Astrocyte (in vitro differentiated cells and primary cell): ENCODE measurements at regions not wholly inside any gene's neighbourhood (a gene's known extent, or its start where the extent isn't known, plus 50 kb on each side); places are given as distances from the start of the nearest gene placed in this dataset.

Source experiments
- DNase-seq: peaks from one replicate; pipeline ENCODE4 v3.0.0-alpha.2; 2010; ENCODE audit warnings: low read depth
- FAIRE-seq: peaks from 2 replicates; lab custom pipeline; 2011; peaks lifted over from hg19 to GRCh38; lab: Jason Lieb, UNC
- H2AFZ ChIP-seq: 2 replicates; pipeline ENCODE4 v1.6.0; 2012; ENCODE audit warnings: low read depth, low read length, inconsistent platforms
- H3K27ac ChIP-seq: 2 replicates; pipeline ENCODE4 v1.5.1; 2011; ENCODE audit warnings: low read depth, low read length, inconsistent platforms
- H3K27me3 ChIP-seq: 2 replicates; pipeline ENCODE4 v1.6.0; 2011; ENCODE audit warnings: low read length, inconsistent platforms; ENCODE audit not compliant: insufficient read depth
- H3K36me3 ChIP-seq: 2 replicates; pipeline ENCODE4 v1.5.1; 2011; ENCODE audit warnings: low read length, inconsistent platforms; ENCODE audit not compliant: insufficient read depth
- H3K4me1 ChIP-seq: 2 replicates; pipeline ENCODE4 v1.5.1; 2011; ENCODE audit warnings: low read length, inconsistent platforms; ENCODE audit not compliant: insufficient read depth
- H3K4me2 ChIP-seq: 2 replicates; pipeline ENCODE4 v1.6.0; 2012; ENCODE audit warnings: low read length, inconsistent platforms
- H3K4me3 ChIP-seq: 2 replicates; pipeline ENCODE4 v1.5.1; 2011; ENCODE audit warnings: low read depth, mild to moderate bottlenecking, low read length, inconsistent platforms; ENCODE audit not compliant: insufficient read depth
- H3K79me2 ChIP-seq: 2 replicates; pipeline ENCODE4 v1.6.0; 2012; ENCODE audit warnings: mild to moderate bottlenecking, low read length, inconsistent platforms; ENCODE audit not compliant: insufficient read depth
- H3K9ac ChIP-seq: 2 replicates; pipeline ENCODE4 v1.6.0; 2012; ENCODE audit warnings: mild to moderate bottlenecking, low read length, inconsistent platforms
- H3K9me3 ChIP-seq: 2 replicates; pipeline ENCODE4 v1.5.1; 2012; ENCODE audit warnings: low read depth, mild to moderate bottlenecking, low read length, inconsistent platforms; ENCODE audit not compliant: insufficient read depth
- H4K20me1 ChIP-seq: 2 replicates; pipeline ENCODE4 v1.6.0; 2012; ENCODE audit warnings: low read length, inconsistent platforms; ENCODE audit not compliant: insufficient read depth
- H3K27ac Mint-ChIP-seq: one replicate; pipeline ENCODE4 v1.8.0; 2021; ENCODE audit warnings: mild to moderate bottlenecking, mixed read lengths; ENCODE audit not compliant: unreplicated experiment
- H3K27me3 Mint-ChIP-seq: one replicate; pipeline ENCODE4 v1.8.0; 2021; ENCODE audit warnings: low read depth, mixed read lengths; ENCODE audit not compliant: unreplicated experiment
- H3K36me3 Mint-ChIP-seq: one replicate; pipeline ENCODE4 v1.8.0; 2021; ENCODE audit warnings: low read depth, mixed read lengths; ENCODE audit not compliant: unreplicated experiment
- H3K4me1 Mint-ChIP-seq: one replicate; pipeline ENCODE4 v1.8.0; 2021; ENCODE audit warnings: low read depth, mixed read lengths; ENCODE audit not compliant: unreplicated experiment
- H3K4me3 Mint-ChIP-seq: one replicate; pipeline ENCODE4 v1.8.0; 2021; ENCODE audit warnings: mild to moderate bottlenecking, moderate library complexity, mixed read lengths; ENCODE audit not compliant: unreplicated experiment
- H3K9me3 Mint-ChIP-seq: one replicate; pipeline ENCODE4 v1.8.0; 2021; ENCODE audit warnings: mild to moderate bottlenecking, mixed read lengths; ENCODE audit not compliant: unreplicated experiment
- CTCF ChIP-seq: IDR thresholded peaks from 2 replicates; pipeline ENCODE4 v1.5.1; 2011; ENCODE audit warnings: low read depth, mild to moderate bottlenecking, inconsistent platforms, low read length, moderate library complexity; ENCODE audit not compliant: insufficient read depth
- EZH2 ChIP-seq: IDR thresholded peaks from 2 replicates; pipeline ENCODE4 v1.6.1; 2012; ENCODE audit warnings: mild to moderate bottlenecking, low read length, inconsistent platforms; ENCODE audit not compliant: insufficient read depth

- DNase-seq (peak; percentile 62), FAIRE-seq (no peak)
- H3K9ac ChIP-seq = no peak overlapping the region
- Mint-ChIP-seq H3K4me1 (peaks cover 30% of the 10 kb centered on the region), H3K36me3 (peaks cover 2% of the 10 kb centered on the region), H3K4me3 (no peak overlapping the region), H3K27ac (no peak overlapping the region), H3K27me3 (peaks cover 2% of the 10 kb centered on the region), H3K9me3 (peaks cover 9% of the 10 kb centered on the region)
- H3K27ac ChIP-seq = no peak overlapping the region
- H3K36me3 ChIP-seq = no peaks in the 10 kb centered on the region
- H3K27me3 ChIP-seq = no peaks in the 10 kb centered on the region
- no peaks in the 10 kb centered on the region for H3K9me3 ChIP-seq
- no peaks in the 10 kb centered on the region for H4K20me1 ChIP-seq
- H2AFZ ChIP-seq = no peak overlapping the region
- peaks cover 17% of the 10 kb centered on the region for H3K4me1 ChIP-seq
- no peaks in the 10 kb centered on the region for H3K79me2 ChIP-seq
- H3K4me2 ChIP-seq = peak overlapping the region; percentile 15
- no peak overlapping the region for H3K4me3 ChIP-seq
- TF ChIP-seq EZH2 = no peak
- TF ChIP-seq CTCF = no peak
Measured at GRCh38 chr1:172893146-172893841, 157.4 kb downstream of the TNFSF18 start.

GRCh38 chr1:172894349-172895049, 156.2 kb downstream of the TNFSF18 start:
- no peaks in the 10 kb centered on the region for H3K36me3 ChIP-seq
- peaks cover 4% of the 10 kb centered on the region for H3K9me3 Mint-ChIP-seq
- peaks cover 26% of the 10 kb centered on the region for H3K4me1 ChIP-seq
- no peaks in the 10 kb centered on the region for H4K20me1 ChIP-seq
- H3K27me3 ChIP-seq = no peaks in the 10 kb centered on the region
- no peak for TF ChIP-seq CTCF
- no peak for TF ChIP-seq EZH2
- no peak overlapping the region for H3K4me3 Mint-ChIP-seq
- H3K4me3 ChIP-seq = no peak overlapping the region
- peaks cover 2% of the 10 kb centered on the region for H3K36me3 Mint-ChIP-seq
- no peaks in the 10 kb centered on the region for H3K79me2 ChIP-seq
- H3K27me3 Mint-ChIP-seq = peaks cover 2% of the 10 kb centered on the region
- H2AFZ ChIP-seq = no peak overlapping the region
- H3K27ac ChIP-seq = no peak overlapping the region
- H3K4me1 Mint-ChIP-seq = peaks cover 41% of the 10 kb centered on the region
- peak overlapping the region; percentile 26 for H3K4me2 ChIP-seq
- H3K9me3 ChIP-seq = no peaks in the 10 kb centered on the region
- no peak overlapping the region for H3K27ac Mint-ChIP-seq
- FAIRE-seq = peak; percentile 79
- no peak for DNase-seq
- no peak overlapping the region for H3K9ac ChIP-seq

GRCh38 chr1:172895050-172895460, 155.7 kb downstream of the TNFSF18 start:
- TF ChIP-seq EZH2 (no peak), CTCF (no peak)
- peak overlapping the region; percentile 26 for H3K4me2 ChIP-seq
- peaks cover 26% of the 10 kb centered on the region for H3K4me1 ChIP-seq
- H3K79me2 ChIP-seq = no peaks in the 10 kb centered on the region
- peaks cover 41% of the 10 kb centered on the region for H3K4me1 Mint-ChIP-seq
- no peaks in the 10 kb centered on the region for H3K9me3 ChIP-seq
- peaks cover 2% of the 10 kb centered on the region for H3K36me3 Mint-ChIP-seq
- no peaks in the 10 kb centered on the region for H3K36me3 ChIP-seq
- peaks cover 4% of the 10 kb centered on the region for H3K9me3 Mint-ChIP-seq
- no peak overlapping the region for H2AFZ ChIP-seq
- no peak overlapping the region for H3K27ac Mint-ChIP-seq
- DNase-seq (no peak), FAIRE-seq (peak; percentile 5)
- H3K9ac ChIP-seq = no peak overlapping the region
- no peak overlapping the region for H3K27ac ChIP-seq
- no peak overlapping the region for H3K4me3 ChIP-seq
- no peak overlapping the region for H3K4me3 Mint-ChIP-seq
- no peaks in the 10 kb centered on the region for H3K27me3 ChIP-seq
- H3K27me3 Mint-ChIP-seq = peaks cover 2% of the 10 kb centered on the region
- no peaks in the 10 kb centered on the region for H4K20me1 ChIP-seq
